ENCODE measurements at regions not wholly inside any gene's neighbourhood (a gene's known extent, or its start where the extent isn't known, plus 50 kb on each side); places are given as distances from the start of the nearest gene placed in this dataset.

GRCh38 chr1:5812295-5812694 lies 179.9 kb downstream of the NPHP4 start:
- TF ChIP-seq CTCF (IDR thresholded peaks at IDR 0.05; ENCODE audit: borderline replicate concordance, extremely low read depth, low read length, poor library complexity, severe bottlenecking) (no peak), EZH2 (IDR thresholded peaks at IDR 0.05; ENCODE audit: borderline replicate concordance, low read depth, low read length, severe bottlenecking) (no peak)
